GM21528 (cell line): ENCODE measurements at regions not wholly inside any gene's neighbourhood (a gene's known extent, or its start where the extent isn't known, plus 50 kb on each side); places are given as distances from the start of the nearest gene placed in this dataset.
"Not testable (repeated sequence)": the region's sequence is repeated elsewhere in the genome, so short reads cannot be mapped to it uniquely, and the experiment has no call there.

Experiments
- ATAC-seq: cut with Tn5 transposase; IDR thresholded peaks from one replicate; pipeline ENCODE4 v1.9.1; 2021; ENCODE audit warnings: mild to moderate bottlenecking, moderate library complexity; ENCODE audit not compliant: unreplicated experiment, low FRiP score

DNA sequence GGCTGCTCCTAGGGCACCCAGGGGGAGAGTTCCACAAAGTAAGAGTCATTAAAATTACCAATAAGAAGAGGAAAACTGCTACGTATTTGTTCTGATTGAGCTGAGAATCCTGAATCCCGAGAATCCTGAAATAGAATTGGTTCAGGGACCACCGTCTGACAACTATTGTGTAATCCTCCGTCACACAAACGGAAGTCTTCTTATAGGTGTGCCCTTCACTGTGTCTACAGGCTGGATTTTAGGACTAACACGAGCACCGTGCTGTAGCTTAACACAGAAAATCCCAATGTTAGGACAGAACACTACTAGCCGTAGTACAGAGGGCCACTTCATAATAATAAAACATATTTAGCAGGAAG lies 50.6 kb upstream of the RNF182 start:
- no peak for ATAC-seq

DNA sequence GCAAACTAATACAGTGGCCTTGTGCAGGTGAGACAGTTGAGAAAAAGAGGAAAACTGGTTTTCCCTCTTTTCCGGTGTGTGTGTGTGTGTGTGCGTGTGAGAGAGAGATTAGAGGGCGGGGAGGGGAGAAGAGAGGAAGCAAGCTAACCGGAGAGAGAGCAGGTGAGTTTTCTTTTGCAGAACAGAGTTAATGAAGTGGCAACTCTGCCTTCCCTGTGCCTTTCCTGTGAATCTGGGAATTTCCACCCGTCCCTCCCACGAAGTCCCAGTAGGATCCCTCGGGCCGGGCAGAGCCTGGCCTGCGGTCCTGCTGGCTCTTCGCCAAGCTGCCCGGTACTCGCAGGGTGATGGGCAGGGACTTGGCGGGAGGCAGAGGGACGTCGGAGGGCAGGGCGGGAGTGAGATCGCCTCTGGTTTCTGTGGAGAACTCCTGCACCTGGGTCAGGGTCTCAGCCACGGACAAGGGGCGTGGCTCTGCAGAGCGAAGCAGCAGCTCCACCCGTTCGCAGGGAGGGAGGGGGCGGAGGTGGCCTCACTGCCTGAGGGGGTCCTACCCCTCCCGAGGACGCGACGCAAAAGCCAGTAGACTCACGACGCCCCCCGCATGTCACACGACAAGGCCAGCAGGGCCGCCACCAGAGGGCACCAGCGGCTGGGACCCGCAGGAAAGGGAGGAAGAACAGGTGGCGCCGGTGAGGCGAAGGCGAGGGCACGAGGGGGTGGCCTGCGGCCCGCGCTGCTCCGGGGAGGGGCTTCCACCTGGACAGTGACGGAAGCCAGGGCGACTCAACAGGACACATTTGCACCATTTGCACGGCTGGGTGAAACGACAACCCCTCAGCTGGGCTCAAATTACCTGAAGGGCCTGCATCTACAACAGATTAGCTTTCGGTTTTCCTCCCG lies 51.2 kb upstream of the RNF182 start:
- ATAC-seq: peak; percentile 64

GRCh38 chr6:13872681-13873080 lies 52.1 kb upstream of the RNF182 start:
- ATAC-seq: no peak

- ATAC-seq: not testable (repeated sequence)
Observed at GRCh38 chr6:13872006-13872405, 52.7 kb upstream of the RNF182 start.

GRCh38 chr6:13870214-13870830 lies 54.4 kb upstream of the RNF182 start:
- ATAC-seq: no peak

- ATAC-seq: no peak
Observed at GRCh38 chr6:13868236-13868635, 53.9 kb upstream of the MCUR1 start.

GRCh38 chr6:13866301-13866700 lies 51.9 kb upstream of the MCUR1 start:
- ATAC-seq: no peak

- no peak for ATAC-seq
Observed at GRCh38 chr6:13865141-13865540, 50.8 kb upstream of the MCUR1 start.

DNA sequence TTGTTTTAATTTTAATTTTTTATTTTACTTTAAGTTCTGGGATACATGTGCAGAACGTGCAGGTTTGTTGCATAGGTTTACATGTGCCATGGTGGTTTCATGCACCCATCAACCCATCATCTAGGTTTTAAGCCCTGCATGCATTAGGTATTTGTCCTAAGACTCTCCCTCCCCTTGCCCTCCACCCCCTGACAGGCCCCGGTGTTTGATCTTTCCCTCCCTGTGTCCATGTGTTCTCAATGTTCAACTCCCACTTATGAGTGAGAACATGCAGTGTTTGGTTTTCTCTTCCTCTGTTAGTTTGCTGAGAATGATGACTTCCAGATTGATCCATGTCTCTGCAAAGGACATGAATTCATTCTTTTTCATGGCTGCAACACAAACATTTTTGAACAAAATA lies 50.3 kb upstream of the MCUR1 start:
- ATAC-seq: not testable (repeated sequence)
